BJ (cell line): ENCODE measurements at regions not wholly inside any gene's neighbourhood (a gene's known extent, or its start where the extent isn't known, plus 50 kb on each side); places are given as distances from the start of the nearest gene placed in this dataset.
"Not testable (repeated sequence)": the region's sequence is repeated elsewhere in the genome, so short reads cannot be mapped to it uniquely, and the experiment has no call there.

Experiments
- CTCF ChIA-PET: fragments of 350-600 bp; formaldehyde crosslinking; extraction: SDS; loops from one replicate; lab custom pipeline; 2021; ENCODE audit warnings: antibody characterized with exemption, inconsistent platforms; lab: Yijun Ruan, JAX
- POLR2A ChIA-PET: fragments of 300-600 bp; sonication (Branson Sonifier 250); formaldehyde crosslinking; extraction: SDS; loops from one replicate; lab custom pipeline; 2021; ENCODE audit warnings: antibody characterized with exemption; lab: Charles Lee
- DNase-seq: peaks from one replicate; pipeline ENCODE4 v3.0.0-alpha.2; 2011; ENCODE audit warnings: low read depth
- H3K27me3 ChIP-seq: 2 replicates; pipeline ENCODE4 v1.6.0; 2011; ENCODE audit warnings: low read length; ENCODE audit not compliant: control insufficient read depth, insufficient read depth
- H3K36me3 ChIP-seq: 2 replicates; pipeline ENCODE4 v1.5.1; 2011; ENCODE audit warnings: low read length; ENCODE audit not compliant: control insufficient read depth, insufficient read depth
- H3K4me3 ChIP-seq: 2 replicates; pipeline ENCODE4 v1.5.1; 2011; ENCODE audit warnings: low read depth, mild to moderate bottlenecking, control low read depth, low read length
- CTCF ChIP-seq: IDR thresholded peaks from 2 replicates; pipeline ENCODE4 v1.5.1; 2011; ENCODE audit warnings: low read depth, mild to moderate bottlenecking, control low read depth, inconsistent platforms, low read length, moderate library complexity; ENCODE audit not compliant: insufficient read depth

GRCh38 chr15:59779110-59779509 is 90.0 kb upstream of the BNIP2 start:
- TF ChIP-seq CTCF: no peak
- POLR2A ChIA-PET: no interaction called here
- CTCF ChIA-PET: no interaction called here

GRCh38 chr15:59764775-59765174 is 75.7 kb upstream of the BNIP2 start:
- H3K4me3 ChIP-seq: no peak overlapping the region
- H3K27me3 ChIP-seq: no peaks in the 10 kb centered on the region
- ChIA-PET POLR2A (no interaction called here), CTCF (interaction anchor here (1.6 kb wide), 1 partner anchor 12 kb away, joined by 4 read pairs; no protein-coding TSS in a partner anchor)
- no peak for TF ChIP-seq CTCF
- DNase-seq: no peak
- H3K36me3 ChIP-seq: no peaks in the 10 kb centered on the region

More at GRCh38 chr15:59779110-59779509, 90.0 kb upstream of the BNIP2 start:
- Histone ChIP-seq H3K36me3 (no peaks in the 10 kb centered on the region), H3K4me3 (no peak overlapping the region), H3K27me3 (no peaks in the 10 kb centered on the region)
- no peak for DNase-seq

GRCh38 chr15:59762558-59762957 is 73.4 kb upstream of the BNIP2 start:
- TF ChIP-seq CTCF: no peak
- no peak overlapping the region for H3K4me3 ChIP-seq
- H3K27me3 ChIP-seq: no peaks in the 10 kb centered on the region
- DNase-seq: no peak
- CTCF ChIA-PET: interaction anchor here (1.0 kb wide), 1 partner anchor 9 kb away, joined by 3 read pairs; no protein-coding TSS in a partner anchor
- no peaks in the 10 kb centered on the region for H3K36me3 ChIP-seq
- POLR2A ChIA-PET: no interaction called here

- CTCF ChIA-PET, H3K36me3 ChIP-seq, H3K4me3 ChIP-seq, H3K27me3 ChIP-seq, DNase-seq, POLR2A ChIA-PET: not testable (repeated sequence)
These were observed 71.1 kb upstream of the BNIP2 start for GRCh38 chr15:59760256-59760655.

GRCh38 chr15:59751552-59752413 is 62.7 kb upstream of the BNIP2 start:
- TF ChIP-seq CTCF: no peak
- no peaks in the 10 kb centered on the region for H3K27me3 ChIP-seq
- no peaks in the 10 kb centered on the region for H3K36me3 ChIP-seq
- POLR2A ChIA-PET: no interaction called here
- no peak for DNase-seq
- H3K4me3 ChIP-seq: no peak overlapping the region
- CTCF ChIA-PET: interaction anchor here (1.0 to 1.5 kb wide), 2 partner anchors 11 to 442 kb away, joined by 3 to 4 read pairs; no protein-coding TSS in a partner anchor
